ENCODE measurements at regions not wholly inside any gene's neighbourhood (a gene's known extent, or its start where the extent isn't known, plus 50 kb on each side); places are given as distances from the start of the nearest gene placed in this dataset.

GRCh38 chr7:10192074-10192473 is 781.6 kb upstream of the PHF14 start:
- no peak for TF ChIP-seq YY1 (IDR thresholded peaks at IDR 0.05; ENCODE audit: extremely low read depth, insufficient replicate concordance, low read depth, low read length)
- TF ChIP-seq CTCF (IDR thresholded peaks at IDR 0.05 in 2 of 3, conservative IDR thresholded peaks at IDR 0.05 in 1 of 3; ENCODE audit: borderline replicate concordance in 1 of 3, insufficient read depth in 1 of 3, low read depth in 2 of 3, low read length in 2 of 3) = no peak
- no peak for TF ChIP-seq ZBTB33 (IDR thresholded peaks at IDR 0.05; ENCODE audit: extremely low read depth, insufficient replicate concordance, low read length)
